T-helper 1 cell (primary cell): ENCODE measurements at regions not wholly inside any gene's neighbourhood (a gene's known extent, or its start where the extent isn't known, plus 50 kb on each side); places are given as distances from the start of the nearest gene placed in this dataset.

Source experiments
- DNase-seq, 5 donors: peaks; one replicate each; pipeline ENCODE4 v3.0.0-alpha.2; 2012 to 2020

DNA sequence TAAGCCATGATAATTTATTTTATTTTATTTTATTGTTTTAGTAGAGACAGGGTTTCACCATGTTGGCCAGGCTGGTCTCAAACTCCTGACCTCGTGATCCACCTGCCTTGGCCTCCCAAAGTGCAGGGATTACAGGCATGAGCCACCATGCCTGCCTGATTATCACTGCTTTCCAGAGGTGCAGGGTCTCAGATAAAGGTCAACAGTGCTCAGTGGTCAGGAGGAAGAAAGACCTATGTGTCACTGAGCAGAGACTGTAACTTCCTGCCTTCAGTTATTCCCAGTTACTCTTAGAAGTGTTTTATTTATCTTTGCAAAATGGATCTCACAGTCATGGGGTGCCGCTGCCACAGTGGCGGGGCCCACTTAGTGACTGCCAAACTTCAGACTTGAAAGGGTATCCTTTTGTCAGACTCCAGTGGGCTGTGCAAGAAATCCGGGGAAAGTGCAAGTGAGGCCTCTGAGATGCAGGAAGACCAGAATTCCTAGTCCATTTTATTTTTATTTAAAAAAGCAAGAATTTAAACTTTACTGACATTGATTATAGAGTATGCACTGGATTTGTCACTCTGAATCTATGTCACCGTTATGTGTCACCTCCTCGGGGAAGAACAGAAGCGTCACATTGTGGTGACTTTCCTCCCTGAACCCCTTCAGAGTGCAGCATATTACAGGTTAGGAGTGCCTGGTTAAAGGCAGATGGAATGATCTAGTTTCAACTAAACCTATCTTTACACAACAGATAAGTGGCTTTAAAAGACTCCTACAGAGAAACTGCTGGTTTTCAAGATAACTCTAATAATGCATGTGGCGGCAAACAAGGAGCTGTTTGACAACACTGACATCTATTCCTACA is 59.1 kb upstream of the BICD1 start:
- DNase-seq, result no peak

DNA sequence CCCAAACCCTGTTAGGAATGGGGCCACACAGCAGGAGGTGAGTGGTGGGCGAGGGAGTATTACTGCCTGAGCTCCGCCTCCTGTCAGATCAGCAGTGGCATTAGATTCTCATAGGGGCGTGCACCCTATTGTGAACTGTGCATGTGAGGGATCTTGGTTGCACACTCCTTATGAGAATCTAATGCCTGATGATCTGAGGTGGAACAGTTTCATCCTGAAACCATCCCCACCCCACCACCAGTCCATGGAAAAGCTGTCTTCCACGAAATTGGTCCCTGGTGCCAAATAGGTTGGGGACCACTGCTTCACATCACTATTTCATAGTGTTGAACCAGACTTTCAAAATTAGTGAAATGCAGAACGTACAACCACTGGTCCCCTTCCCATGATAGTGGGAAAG is 57.9 kb upstream of the BICD1 start:
- no peak for DNase-seq

DNA sequence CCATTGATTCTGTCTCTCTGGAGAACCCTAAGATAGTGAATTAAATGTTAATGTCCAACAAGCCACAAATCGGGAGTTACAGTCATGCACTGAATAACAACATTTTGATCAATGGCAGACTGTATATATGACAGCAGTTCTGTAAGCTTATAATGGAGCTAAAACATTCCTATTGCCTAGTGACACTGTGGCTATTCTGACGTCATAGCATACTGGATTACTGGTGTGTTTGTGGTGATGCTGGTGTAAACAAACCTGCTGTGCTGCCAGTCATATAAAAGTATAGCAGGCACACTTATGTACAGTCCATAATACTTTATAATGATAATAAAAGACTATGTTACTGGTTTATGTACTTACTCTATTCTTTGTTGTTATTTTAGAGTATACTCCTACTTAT is 56.7 kb upstream of the BICD1 start:
- DNase-seq, result no peak

DNA sequence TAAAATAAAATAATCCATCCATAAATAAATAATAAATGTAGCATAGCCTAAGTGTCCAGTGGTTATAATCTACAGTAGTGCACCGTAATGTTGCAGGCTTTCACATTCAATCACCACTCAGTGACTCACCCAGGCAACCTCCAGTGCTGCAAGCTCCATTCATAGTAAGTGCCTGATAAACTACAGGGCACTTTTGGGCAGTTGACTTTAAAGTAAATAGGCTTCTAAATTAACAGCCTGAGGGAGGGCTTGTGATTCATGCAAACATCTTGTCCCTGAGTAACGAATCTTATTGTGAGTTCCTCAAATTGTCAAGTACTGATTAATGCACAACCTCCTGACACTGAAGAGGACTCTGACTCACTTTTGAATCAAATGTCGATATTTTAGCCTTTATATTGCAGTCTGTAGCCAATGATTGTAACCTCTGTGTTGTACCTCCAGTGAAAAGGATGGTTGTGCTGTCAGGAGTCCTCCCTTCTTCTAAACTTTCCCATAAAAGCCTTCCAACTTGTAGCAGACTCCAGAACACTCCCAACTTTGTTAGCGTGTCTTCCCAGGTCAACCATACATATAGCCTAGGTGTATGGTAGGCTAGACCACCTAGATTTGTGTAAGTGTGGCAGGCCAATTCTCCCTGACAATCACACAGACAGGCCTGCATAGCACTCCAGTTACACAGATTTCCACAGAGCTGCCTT is 55.0 kb upstream of the BICD1 start:
- DNase-seq, result no peak

DNA sequence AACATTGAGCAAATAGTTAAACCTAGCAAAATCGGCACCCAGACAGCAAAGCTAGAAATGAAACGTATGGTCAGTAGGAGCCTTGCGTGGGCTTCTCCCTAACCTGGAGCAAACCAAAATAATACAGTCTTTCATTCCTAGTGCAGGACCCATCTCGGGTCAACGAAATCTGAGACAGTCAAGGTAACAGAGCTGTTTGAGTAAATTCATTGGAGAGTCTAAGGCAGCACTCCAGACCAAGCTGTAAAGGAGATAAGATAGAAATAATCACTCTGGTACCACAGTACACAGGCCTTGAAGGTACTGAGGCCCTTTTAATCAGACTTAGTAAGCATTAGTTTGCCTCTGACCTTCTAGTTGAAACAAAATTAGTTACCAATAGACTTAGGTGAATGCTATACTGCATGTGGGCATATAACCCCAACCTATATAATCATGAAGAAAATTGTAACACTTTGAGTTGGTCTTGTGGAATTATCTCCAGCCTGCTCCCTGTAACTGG is 54.4 kb upstream of the BICD1 start:
- DNase-seq, result no peak

DNA sequence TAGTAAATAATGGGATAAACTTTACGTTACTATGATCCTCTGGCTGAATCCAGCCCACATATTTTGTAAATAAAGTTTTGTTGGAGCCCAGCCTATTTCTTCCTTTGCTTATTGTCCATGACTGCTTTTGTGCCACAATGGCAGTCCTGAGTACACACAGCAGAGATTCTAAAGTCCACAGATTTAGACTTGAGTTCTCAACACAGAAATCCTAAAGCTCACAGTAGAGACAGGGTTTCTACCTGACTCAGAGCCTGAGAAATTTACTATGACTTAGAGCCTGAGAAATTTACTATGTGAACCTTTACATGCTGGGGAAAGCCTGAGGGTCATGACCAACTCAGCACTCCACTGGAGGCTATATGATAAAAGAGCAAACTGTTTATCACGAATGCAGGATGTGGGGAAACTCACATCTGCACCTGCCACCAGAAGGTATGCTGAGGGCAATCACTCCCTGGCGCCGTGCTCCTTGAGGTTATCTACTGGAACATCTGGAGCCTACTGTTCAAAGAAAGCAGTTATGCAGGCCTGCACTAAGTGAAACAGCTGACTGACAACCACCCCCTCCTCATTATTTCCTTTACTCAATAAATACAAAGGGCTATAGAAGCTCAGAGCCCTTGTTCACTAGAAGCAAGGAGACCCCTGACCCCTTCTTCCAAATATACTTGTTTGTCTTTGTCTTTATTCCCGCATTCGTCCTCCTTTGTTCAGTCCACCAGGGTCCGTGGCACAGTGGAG is 52.6 kb upstream of the BICD1 start:
- DNase-seq, result no peak
